ENCODE measurements at regions not wholly inside any gene's neighbourhood (a gene's known extent, or its start where the extent isn't known, plus 50 kb on each side); places are given as distances from the start of the nearest gene placed in this dataset.
A peak's percentile ranks its signal among the peaks of the same experiment; 100 is the strongest.

DNA sequence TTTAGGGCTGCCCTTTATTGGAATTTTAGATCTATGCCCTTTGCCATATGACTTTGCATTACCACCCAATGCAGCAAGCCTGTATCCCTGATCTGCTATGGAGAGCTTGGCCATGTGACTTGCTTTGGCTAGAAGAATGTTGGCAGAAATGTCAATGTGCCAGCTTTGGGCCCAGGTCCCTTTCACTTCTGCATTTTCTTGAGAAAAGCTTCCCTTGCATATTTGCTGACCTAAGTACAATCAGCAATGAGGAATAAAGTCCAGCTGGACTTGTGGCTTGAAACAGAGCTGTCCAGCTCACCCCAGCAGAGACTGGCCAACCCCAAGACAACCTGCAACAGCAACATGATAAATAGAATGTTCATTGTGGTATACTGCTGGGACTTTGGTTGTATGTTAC lies 135.9 kb downstream of the PAH start:
- DNase-seq (ENCODE audit: low spot score) = no peak

DNA sequence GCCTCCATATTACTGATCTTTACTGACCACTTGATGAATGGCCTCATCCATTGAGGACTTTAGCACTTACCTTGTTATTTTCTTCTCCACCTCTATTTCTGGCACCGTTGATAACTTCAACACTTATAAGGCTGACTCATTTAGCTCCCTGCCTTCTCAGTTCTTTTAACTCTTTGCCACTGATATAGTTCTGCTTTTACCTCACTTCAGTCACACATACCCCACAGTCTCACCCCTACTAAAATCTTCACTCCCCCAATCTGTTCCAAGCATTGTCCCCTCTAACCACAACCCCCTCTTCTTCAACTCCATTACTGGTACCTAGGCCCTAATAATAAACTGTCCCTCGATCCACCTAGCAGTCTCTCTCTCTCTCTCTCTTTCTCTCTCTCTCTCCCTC lies 141.0 kb downstream of the PAH start:
- DNase-seq (ENCODE audit: low spot score) = no peak

DNA sequence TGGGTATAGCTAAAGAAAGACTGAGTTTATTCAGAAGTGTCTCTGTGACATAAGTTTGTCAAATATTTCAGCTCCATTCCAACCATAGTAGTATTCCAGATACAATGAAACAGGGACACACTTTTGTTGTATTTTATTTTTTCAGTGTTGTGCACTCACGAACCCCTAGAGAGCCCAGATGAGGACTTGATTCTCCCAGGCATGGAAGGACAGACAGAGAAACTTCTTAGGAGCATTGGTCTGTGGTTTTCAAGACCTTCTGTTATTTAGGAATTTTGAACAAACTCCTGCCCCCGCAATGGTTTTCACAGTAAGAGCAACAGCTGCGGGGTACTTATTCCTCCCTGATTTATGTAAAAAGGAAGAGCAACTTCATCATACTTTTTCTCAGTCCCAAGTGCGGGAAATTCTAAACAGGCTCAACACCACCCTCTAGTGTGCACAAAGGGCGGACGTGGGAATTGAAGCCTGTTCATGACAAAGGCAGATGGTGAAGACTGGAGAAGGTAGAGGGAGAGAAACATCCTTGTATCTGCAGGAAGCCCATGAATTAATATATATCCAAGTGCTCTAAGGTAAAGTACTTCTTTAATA lies 147.6 kb downstream of the PAH start:
- DNase-seq (ENCODE audit: low spot score) = peak; percentile 59

DNA sequence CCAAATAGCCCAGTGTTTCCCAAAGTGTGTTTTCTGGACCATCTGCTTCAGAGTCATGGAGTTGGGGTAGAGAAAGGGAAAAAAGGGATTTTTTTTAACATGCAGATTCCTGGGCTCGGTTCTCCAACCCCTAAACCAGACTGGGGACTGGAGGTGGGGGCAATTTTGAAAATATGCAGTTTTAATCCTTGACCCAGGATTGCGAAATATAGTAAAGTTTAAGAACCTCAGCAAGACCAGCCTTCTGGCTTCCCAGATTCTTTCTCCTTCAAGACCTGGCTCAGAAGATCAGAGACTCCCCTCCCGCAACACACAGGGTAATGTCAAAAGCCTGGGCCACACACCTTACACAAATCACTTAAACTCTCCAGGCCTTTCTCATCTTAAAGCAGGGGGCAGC lies 150.1 kb downstream of the PAH start:
- no peak for DNase-seq (ENCODE audit: low spot score)

DNA sequence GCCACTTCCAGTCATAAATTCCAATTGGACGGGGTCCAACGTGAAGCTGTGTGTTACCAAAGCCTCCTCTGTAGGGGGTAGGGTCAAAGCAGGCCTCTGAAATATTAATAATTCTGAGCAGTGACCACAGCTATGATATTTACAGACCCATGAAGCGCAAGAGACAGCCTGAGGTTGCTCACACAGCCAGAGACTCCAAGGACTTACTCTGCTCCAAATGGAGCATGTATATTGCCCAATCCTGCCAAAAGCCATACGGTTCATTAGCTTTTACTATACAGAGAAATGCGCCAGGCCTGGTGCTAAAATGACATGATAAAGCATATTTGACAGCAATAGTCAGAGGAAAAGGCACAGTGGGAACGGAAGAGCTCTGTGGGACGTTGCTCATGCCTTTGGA lies 151.3 kb downstream of the PAH start:
- DNase-seq (ENCODE audit: low spot score) = no peak

DNA sequence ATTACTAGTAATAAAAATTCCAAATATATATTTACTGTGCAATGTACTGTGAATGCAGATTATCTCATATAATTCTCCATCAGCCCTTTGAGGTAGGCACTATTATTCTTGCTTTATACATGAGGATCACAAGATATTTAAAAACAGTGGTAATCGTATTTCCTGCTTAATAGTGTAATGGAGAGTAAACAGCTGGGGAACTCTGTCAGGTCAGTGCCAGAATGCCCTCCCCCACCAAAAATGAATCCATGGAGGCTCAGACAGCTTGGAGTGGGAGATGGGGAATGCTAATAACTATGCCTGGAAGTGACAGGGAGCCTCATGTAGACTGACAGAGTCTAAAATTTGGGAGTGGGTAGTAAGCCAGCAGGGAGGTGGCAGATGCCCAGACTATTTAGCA lies 153.6 kb downstream of the PAH start:
- no peak for DNase-seq (ENCODE audit: low spot score)

DNA sequence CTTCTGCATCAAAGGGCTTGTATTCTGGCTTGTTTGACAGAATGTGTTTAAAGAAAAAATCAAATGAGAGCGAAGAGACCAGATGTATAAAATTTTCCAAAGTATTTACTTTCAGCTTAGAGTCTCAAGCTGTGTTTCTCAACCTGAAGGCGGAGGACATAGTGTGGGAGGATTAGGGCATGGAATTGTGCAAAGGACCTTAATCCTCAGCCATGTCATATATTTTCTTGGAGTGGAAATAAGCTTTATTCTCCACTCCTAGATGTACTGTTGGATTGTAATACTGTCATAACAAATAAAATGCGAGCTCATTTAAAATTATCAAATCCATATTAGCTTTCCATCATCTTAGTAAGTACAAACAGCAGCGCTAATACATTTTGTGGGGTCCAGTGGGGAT lies 154.0 kb downstream of the PAH start:
- no peak for DNase-seq (ENCODE audit: low spot score)

DNA sequence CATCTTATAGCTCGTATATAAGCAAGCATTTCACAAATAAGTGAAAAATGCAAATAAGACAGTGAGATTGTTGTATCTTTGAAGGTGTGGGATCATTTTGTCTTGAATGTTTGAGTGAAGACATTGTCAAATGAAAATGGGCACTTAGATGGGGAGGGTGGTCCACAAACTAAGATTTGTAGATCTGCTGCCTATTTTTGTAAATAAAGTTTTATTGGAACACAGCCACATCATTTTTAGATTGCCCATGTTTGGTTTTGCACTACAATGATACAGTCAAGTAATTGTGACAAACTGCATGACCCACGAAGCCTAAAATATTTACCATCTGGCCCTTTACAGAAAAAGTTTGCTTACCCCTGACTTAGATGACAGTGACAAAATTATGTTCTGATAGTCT lies 156.7 kb downstream of the PAH start:
- no peak for DNase-seq (ENCODE audit: low spot score)

DNA sequence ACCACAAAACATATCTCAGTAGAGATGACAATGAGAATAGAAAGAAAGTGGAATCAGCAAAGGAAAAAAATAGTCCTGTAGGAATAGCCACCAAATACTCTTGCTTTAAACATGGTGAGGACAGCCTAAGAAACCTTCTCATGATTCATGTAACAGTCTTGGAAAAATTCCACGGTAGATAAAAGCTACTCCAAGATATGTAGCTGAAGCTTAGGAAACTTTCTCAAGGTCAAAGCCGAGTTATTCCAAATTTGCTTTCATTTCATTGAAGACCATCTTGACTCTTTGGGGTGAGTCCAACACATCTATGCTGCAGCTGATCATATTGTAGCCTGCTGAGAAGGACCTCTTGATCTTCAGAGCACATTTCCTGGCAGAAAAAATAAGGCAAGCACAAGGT lies 157.6 kb downstream of the PAH start:
- no peak for DNase-seq (ENCODE audit: low spot score)

DNA sequence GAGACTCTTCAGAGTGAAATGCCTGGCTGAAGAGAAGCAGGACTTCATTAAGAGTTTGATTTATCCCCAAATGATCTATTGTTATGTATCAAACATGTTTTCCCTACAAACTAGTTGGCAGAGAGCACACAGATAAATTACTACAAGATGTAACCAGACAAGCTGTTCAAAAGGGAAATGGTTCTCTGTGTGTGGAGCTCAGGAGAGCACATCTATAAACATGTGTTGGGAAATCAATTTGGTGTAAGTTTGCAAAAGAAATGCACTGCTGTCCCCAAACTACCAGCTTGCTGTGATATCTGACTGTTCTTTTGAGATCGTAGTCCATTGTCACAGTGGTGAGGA lies 159.2 kb downstream of the PAH start:
- no peak for DNase-seq (ENCODE audit: low spot score)

DNA sequence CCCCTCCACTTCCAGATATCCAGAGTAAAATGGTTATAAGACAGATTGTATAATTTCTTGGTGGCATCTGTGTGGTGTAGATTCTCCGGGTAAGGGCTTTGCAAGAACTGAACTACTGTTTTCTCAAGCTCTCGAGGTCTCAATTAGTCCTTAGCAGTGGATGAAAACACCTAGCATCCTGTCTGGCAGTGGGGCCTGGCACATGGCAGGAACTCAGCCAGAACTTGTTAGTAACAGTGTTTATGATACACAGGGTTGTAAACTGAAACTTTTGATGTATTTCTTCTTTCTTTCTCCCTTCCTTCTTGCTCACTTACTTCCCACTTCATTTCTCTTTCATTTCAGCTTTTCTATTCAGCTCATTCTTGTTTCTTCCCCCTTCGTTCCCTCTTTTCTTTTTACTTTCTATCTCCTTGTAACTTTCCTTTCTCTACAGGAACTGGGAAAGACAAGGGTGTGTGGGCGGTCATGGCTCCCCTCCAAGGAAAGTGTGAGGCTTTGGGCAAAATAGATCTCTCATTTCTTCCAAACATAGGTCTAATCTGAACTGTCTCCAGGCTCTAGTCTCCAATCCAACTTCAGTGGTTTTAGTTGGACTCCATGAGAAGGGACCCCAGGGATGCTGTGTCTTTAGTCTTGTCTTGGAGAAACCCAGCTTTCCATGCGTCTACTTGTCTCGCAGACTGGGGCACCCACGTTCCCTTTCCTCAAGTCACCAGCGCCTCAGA lies 159.7 kb downstream of the PAH start:
- DNase-seq (ENCODE audit: low spot score) = no peak

DNA sequence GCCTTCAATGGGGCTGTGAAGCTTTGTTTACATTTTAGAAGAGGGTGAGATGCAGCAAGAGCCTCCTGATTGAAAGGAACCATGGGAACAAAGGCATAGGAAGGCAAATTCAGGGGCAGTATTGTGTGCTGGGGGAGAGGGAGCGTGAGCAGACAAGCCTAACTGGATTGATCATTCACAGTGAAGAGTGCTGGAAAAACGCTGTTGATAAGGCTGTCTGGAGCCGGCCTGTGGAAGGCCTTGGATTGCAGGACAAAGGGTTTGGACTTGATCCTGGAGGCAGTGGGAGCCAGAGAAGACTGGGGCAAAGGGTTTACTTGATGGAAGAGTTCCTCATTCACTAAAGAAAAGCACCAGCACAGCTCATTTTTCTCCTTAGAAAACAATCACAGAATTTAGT lies 160.5 kb downstream of the PAH start:
- DNase-seq (ENCODE audit: low spot score) = no peak

DNA sequence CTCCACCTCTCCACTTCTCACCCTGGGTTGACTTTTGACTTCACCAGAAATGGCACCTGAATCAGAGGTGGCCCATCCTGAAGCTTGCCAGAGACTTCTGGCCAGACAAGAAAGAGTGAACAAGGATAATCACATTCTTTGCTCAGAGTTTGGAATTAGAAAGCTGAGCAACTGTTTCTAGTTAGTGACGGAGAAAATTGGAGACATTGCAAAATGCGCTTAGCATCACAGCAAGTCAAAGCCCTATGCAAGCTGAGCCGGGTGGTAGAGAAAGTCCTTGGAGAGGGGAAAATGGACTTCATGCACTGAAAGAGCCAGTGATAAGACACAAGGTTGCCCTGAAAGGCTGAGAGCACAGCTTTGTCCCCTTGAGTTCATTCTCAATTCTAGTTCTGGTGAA lies 161.8 kb downstream of the PAH start:
- DNase-seq (ENCODE audit: low spot score) = no peak

DNA sequence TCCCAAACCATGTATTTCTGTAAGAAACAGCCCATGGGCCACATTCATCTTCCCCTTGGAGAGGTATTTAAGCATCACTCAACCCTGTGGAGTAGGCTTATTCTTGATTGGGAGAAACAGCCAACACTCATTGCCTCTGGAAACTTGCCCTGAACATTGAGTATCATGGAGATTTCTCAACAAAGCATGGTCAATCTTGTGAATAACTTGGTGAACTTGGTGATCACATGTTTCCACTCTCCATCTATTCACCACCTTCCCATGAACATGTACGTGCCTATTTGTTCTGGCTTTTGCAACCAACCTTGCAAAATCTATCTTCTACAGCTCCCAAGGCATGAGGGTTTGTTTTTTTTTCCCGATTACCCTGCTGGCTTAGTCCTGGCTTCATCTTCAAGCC lies 163.2 kb downstream of the PAH start:
- no peak for DNase-seq (ENCODE audit: low spot score)

DNA sequence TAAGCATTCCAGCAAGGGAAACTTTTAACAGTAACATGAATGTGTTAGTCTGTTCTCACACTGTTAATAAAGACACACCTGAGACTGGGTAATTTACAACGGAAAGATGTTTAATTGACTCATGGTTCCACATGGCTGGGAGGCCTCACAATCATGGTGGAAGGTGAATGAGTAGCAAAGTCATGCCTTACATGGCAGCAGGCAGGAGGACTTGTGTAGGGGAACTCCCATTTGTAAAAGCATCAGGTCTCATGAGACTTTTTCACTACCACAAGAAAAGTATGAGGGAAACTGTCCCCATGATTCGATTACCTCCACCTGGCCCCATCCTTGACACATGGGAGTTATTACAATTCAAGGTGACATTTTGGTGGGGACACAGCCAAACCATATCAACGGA lies 168.3 kb downstream of the PAH start:
- DNase-seq (ENCODE audit: low spot score) = no peak

DNA sequence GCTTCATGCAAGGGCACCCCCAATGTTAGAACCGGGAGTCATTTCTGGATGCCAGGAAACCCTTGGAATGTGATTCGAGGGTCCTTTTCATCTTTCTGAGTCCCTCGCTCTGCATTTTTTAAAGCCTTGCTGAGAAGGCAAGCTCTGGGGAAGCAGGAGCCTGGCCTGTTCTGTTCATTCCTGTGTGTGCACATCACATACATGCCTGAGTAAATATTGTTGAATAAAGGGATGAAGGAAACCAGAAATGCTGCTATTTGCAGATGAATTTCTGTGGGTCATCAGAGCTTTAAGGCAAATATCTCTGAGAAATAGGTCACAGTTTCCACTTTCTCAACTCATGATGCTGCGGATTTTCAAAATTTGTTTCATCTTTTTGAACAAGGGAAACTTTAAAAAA lies 170.1 kb downstream of the PAH start:
- DNase-seq (ENCODE audit: low spot score) = no peak

DNA sequence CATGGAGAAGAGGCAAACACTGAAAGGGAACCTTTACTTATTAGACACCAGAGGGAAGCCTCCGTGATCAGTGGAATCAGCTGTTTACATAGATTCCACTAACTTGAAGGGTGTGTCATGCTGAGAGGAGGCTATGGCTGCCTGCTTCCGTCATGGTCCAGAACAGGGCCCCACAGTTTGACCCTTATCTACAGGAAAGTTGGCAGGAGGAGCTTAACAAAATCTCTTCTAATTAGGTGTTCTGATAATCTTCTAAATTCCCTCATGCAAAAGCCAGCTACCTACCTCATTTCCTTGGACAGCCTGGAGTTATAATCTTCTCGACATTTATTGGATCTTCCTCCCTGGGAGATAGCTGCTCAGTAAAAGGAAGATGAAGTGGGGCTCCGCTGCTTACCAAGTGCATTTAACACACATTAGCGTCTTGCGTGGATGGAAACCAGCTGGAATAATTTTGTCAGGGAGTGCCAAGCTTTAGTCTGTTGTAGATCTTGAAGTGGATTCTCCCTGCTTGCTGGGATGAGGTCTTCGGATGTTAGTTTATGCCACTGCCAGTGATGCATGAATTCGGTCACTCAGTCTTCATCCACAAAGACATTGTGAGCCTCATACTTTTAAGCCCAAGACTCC lies 171.0 kb downstream of the PAH start:
- no peak for DNase-seq (ENCODE audit: low spot score)

DNA sequence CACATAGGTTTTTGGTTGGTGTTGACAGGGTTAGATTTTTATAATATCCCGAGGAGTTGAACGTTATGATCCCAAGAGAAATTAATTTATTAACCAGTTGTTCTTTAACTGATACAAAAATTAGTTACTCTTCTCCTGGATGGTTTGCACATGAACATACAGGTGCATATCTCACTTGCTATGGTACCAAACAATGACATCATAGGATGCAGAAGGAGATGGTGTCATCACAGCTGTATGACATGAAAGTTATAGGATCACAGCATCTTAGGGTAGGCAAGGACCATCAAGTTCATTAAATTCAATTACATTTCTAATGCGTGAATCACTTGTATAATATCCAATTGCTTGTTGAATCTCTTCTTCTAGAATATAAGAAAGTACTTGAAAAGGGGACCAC lies 175.8 kb downstream of the PAH start:
- DNase-seq (ENCODE audit: low spot score) = no peak

DNA sequence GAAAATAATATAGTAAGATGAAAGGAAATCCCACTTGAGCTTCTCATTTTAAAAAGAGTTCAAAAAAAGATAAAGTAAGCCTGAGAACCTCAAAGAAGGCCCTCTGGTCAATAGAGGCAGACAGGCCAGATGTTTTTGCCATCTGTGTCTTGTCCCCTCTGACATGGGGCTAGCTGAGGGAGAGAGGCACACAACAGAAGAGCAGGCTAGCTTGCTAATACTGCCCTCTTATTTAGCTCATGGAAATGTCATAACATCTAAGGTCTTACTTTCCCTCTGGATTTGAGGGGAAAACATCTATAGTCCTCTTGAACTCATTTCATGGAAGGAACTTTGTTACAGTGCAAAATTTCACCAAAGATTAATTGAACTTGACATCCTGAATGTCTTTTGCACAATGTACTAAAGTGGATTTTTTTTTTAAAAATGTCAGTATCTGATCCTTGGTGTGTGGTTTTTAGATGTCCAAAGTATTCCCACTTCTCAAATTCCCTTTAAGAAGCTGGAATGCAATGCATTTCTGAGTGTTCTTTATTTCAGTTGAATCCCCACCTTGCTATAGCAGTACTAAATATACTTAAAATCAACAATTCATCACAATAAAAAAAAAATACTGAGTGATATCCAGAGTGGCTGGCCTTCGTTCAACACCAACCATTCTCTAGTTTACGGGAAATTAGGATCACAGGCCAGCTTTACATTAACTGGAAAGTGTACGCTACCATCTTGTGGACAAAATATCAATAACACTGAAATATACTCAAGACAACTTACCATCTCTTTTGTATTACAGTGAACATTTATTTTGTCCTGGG lies 176.7 kb downstream of the PAH start:
- DNase-seq (ENCODE audit: low spot score) = peak; percentile 15

DNA sequence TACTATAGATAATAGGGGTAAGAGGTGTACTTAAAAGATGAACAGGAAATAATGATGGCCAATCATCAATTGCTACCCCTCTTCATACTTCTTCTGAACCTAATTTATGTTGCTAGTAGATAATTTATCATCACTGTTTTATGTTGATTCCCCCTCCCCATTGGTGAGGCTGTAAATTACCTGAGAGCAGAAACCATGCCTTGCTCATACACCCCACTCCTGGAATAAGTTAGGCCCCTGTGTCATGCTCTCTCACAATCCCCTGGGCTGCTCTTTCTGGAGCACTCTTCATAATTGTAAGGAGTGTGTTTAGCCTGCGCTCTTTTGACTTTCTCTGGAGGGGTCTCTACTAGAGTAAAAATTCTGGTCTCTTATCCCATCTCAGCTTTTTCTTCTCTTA lies 180.7 kb downstream of the PAH start:
- no peak for DNase-seq (ENCODE audit: low spot score)

DNA sequence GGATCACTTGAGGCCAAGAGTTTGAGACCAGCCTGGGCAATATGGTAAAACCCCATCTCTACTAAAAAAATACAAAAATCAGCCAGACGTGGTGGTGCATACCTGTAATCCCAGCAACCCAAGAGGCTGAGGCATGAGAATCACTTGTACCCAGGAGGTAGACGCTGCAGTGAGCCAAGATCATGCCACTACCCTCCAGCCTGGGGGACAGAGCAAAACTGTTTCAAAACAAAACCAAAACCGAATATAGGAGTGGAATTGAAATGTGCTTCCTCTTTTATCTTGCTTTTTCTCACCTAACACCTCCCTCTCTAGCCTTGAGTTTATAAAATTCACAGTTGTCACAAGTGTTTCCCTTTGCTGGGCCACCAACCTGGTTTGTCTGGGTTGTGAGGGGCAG lies 181.9 kb downstream of the PAH start:
- DNase-seq (ENCODE audit: low spot score) = no peak

DNA sequence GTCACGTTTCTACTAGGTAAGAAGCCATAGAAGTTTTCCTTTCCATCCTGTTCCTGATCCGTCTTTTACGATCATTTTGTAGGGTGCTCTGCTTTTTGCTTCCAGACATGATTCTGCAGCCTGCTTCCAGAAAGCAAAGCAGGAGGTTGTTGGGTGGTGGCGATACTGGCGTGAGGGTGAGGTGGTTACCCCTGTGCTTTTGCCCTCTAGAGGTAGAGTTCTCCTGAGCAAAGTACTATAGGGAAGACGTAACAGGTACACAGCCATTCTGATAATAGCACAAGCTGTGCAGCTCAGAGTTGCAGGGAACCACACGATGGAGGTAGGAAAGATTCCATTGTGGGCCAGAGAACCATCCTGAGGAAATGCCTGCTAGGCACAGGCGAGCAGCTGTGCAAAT lies 186.0 kb downstream of the PAH start:
- peak; percentile 5 for DNase-seq (ENCODE audit: low spot score)

All from HT-29 (cell line).